ENCODE measurements at regions not wholly inside any gene's neighbourhood (a gene's known extent, or its start where the extent isn't known, plus 50 kb on each side); places are given as distances from the start of the nearest gene placed in this dataset.

DNA sequence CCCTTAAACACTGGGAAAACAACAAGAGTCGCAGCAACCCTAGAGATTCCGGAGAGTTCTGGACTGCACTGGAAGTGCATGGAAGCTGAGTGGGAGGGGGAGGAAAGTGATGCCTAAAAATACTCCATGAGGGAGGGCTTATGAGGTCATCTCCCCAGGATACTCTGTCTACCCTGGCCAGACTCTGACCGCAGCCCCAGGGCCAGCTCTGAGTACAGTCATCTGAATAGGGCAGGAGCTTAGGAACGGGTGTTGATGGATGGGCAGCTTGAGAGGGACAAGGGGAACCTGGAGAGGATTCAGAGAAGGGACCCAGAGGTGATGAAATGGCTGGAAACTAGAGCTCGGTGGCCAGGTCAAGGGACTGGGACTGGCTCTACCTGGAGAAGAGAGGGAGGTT is 79.3 kb upstream of the IGFBP5 start:
- Histone ChIP-seq H3K36me3 (replicated peaks in 1 of 2; ENCODE audit: control extremely low read depth in 1 of 2, control insufficient read depth in 1 of 2, extremely low read depth in 1 of 2, insufficient read depth in 2 of 2, low read length in 1 of 2) (no peaks in the 10 kb centered on the region), H3K9ac (ENCODE audit: low read length) (no peak overlapping the region), H2AFZ (ENCODE audit: insufficient read depth, low read depth, low read length, poor library complexity, severe bottlenecking) (no peak overlapping the region), H4K20me1 (ENCODE audit: control insufficient read depth, insufficient read depth, low read length, poor library complexity, severe bottlenecking) (no peaks in the 10 kb centered on the region), H3K79me2 (ENCODE audit: control insufficient read depth, insufficient read depth, low read length) (no peaks in the 10 kb centered on the region), H3K27ac (ENCODE audit: low read length in 2 of 2) (no peak overlapping the region), H3K9me3 (ENCODE audit: control extremely low read depth in 1 of 3, control insufficient read depth in 2 of 3, insufficient read depth in 1 of 3, low read length in 2 of 3) (peaks cover 0 to 4% (median 0%) of the 10 kb centered on the region in 3 donors), H3K27me3 (replicated peaks in 1 of 4; ENCODE audit: control extremely low read depth in 1 of 4, control insufficient read depth in 3 of 4, insufficient read depth in 4 of 4, low read length in 3 of 4) (no peaks in the 10 kb centered on the region), H3K4me2 (replicated peaks; ENCODE audit: low read depth, low read length, poor library complexity, severe bottlenecking) (no peak overlapping the region), H3K4me1 (ENCODE audit: control insufficient read depth in 2 of 2, insufficient read depth in 2 of 2, low read length in 2 of 2) (no peaks in the 10 kb centered on the region), H3K4me3 (ENCODE audit: control extremely low read depth in 1 of 5, extremely low read depth in 1 of 5, insufficient read depth in 1 of 5, low read depth in 2 of 5, low read length in 4 of 5) (no peak overlapping the region)
- Mint-ChIP-seq H3K4me3 (no peak overlapping the region), H3K4me1 (no peaks in the 10 kb centered on the region), H3K27me3 (peaks cover 8% of the 10 kb centered on the region), H3K9me3 (ENCODE audit: insufficient read depth) (peaks cover 2% of the 10 kb centered on the region), H3K27ac (no peak overlapping the region)
- CTCF ChIA-PET, result no interaction called here
- POLR2A ChIA-PET, result no interaction called here
- ATAC-seq (ENCODE audit: low read depth), result no peak
- TF ChIP-seq CTCF (IDR thresholded peaks at IDR 0.05) (no peak), EZH2 (IDR thresholded peaks at IDR 0.05; ENCODE audit: borderline replicate concordance, insufficient read depth, low read depth, low read length, poor library complexity, severe bottlenecking) (no peak)
- WGBS (ENCODE audit: insufficient coverage), result 84% methylated on average over 2 of the region's 5 CpGs
- intact Hi-C loops (cut with micrococcal nuclease), result no loop called here
- no peak for DNase-seq

- no peak overlapping the region for H3K4me3 Mint-ChIP-seq
- CTCF ChIA-PET, result no interaction called here
- Histone ChIP-seq H3K4me3 (ENCODE audit: control extremely low read depth in 1 of 5, extremely low read depth in 1 of 5, insufficient read depth in 1 of 5, low read depth in 2 of 5, low read length in 4 of 5) (no peak overlapping the region), H2AFZ (ENCODE audit: insufficient read depth, low read depth, low read length, poor library complexity, severe bottlenecking) (no peak overlapping the region), H3K9me3 (ENCODE audit: control extremely low read depth in 1 of 3, control insufficient read depth in 2 of 3, insufficient read depth in 1 of 3, low read length in 2 of 3) (peaks cover 0 to 4% (median 0%) of the 10 kb centered on the region in 3 donors), H3K4me1 (ENCODE audit: control insufficient read depth in 2 of 2, insufficient read depth in 2 of 2, low read length in 2 of 2) (no peaks in the 10 kb centered on the region), H3K27me3 (replicated peaks in 1 of 4; ENCODE audit: control extremely low read depth in 1 of 4, control insufficient read depth in 3 of 4, insufficient read depth in 4 of 4, low read length in 3 of 4) (no peaks in the 10 kb centered on the region), H3K36me3 (replicated peaks in 1 of 2; ENCODE audit: control extremely low read depth in 1 of 2, control insufficient read depth in 1 of 2, extremely low read depth in 1 of 2, insufficient read depth in 2 of 2, low read length in 1 of 2) (no peaks in the 10 kb centered on the region), H4K20me1 (ENCODE audit: control insufficient read depth, insufficient read depth, low read length, poor library complexity, severe bottlenecking) (no peaks in the 10 kb centered on the region), H3K4me2 (replicated peaks; ENCODE audit: low read depth, low read length, poor library complexity, severe bottlenecking) (no peak overlapping the region), H3K27ac (ENCODE audit: low read length in 2 of 2) (no peak overlapping the region), H3K9ac (ENCODE audit: low read length) (no peak overlapping the region), H3K79me2 (ENCODE audit: control insufficient read depth, insufficient read depth, low read length) (no peaks in the 10 kb centered on the region)
- POLR2A ChIA-PET, result no interaction called here
- WGBS (ENCODE audit: insufficient coverage), result 92% methylated on average over 2 of the region's 6 CpGs
- H3K9me3 Mint-ChIP-seq (ENCODE audit: insufficient read depth), result peaks cover 2% of the 10 kb centered on the region
- no peak for DNase-seq
- no peak overlapping the region for H3K27ac Mint-ChIP-seq
- TF ChIP-seq CTCF (IDR thresholded peaks at IDR 0.05) (no peak), EZH2 (IDR thresholded peaks at IDR 0.05; ENCODE audit: borderline replicate concordance, insufficient read depth, low read depth, low read length, poor library complexity, severe bottlenecking) (no peak)
- intact Hi-C loops (cut with micrococcal nuclease), result no loop called here
- no peak for ATAC-seq (ENCODE audit: low read depth)
- peaks cover 7% of the 10 kb centered on the region for H3K27me3 Mint-ChIP-seq
- H3K4me1 Mint-ChIP-seq, result no peaks in the 10 kb centered on the region
These were observed 78.8 kb upstream of the IGFBP5 start for GRCh38 chr2:216774180-216774579.

All from B cell (primary cell).